PC-3 (cell line): ENCODE measurements at regions not wholly inside any gene's neighbourhood (a gene's known extent, or its start where the extent isn't known, plus 50 kb on each side); places are given as distances from the start of the nearest gene placed in this dataset.

ENCODE experiments used
- ATAC-seq: fragments of 200-7000 bp; cut with Tn5 transposase; 2 replicates; pipeline ENCODE4 v1.9.1; 2020; ENCODE audit warnings: mild to moderate bottlenecking, moderate library complexity
- BruUV-seq: library from RNA; stranded (reverse); fragments of 400-500 nt; replicated peaks from 2 replicates; lab custom pipeline; 2021; lab: Mats Ljungman, UMichigan
- CTCF ChIA-PET: fragments of 300-600 bp; sonication (Branson Sonifier 250); formaldehyde crosslinking; loops from one replicate; lab custom pipeline; 2022; ENCODE audit warnings: antibody characterized with exemption; lab: Charles Lee
- POLR2A ChIA-PET: fragments of 300-600 bp; sonication (Branson Sonifier 250); formaldehyde crosslinking; loops from one replicate; lab custom pipeline; 2022; ENCODE audit warnings: antibody characterized with exemption; ENCODE audit not compliant: unreplicated experiment; lab: Charles Lee
- DNase-seq: peaks from one replicate; pipeline ENCODE4 v3.0.0-alpha.2; 2015
- H2AFZ ChIP-seq: fragments of 300-600 bp; sonication (generic); 2 replicates; pipeline ENCODE4 v1.6.0; 2016; ENCODE audit warnings: antibody characterized with exemption, low read length
- H3F3A ChIP-seq: fragments of 300-600 bp; sonication (generic); one replicate; pipeline ENCODE4 v1.6.0; 2017; ENCODE audit warnings: antibody characterized with exemption, low read length, control low read depth, mild to moderate bottlenecking; ENCODE audit not compliant: unreplicated experiment
- H3K27ac ChIP-seq: fragments of 300-600 bp; sonication (generic); 2 replicates; pipeline ENCODE4 v1.5.1; 2016; ENCODE audit warnings: mild to moderate bottlenecking, low read length
- H3K27me3 ChIP-seq: fragments of 300-600 bp; sonication (generic); 2 replicates; pipeline ENCODE4 v1.6.1; 2016; ENCODE audit warnings: low read length, mixed read lengths
- H3K36me3 ChIP-seq: fragments of 300-600 bp; sonication (generic); 2 replicates; pipeline ENCODE4 v1.6.1; 2016; ENCODE audit warnings: low read depth, mixed run types, low read length, mixed read lengths
- H3K4me1 ChIP-seq: fragments of 300-600 bp; sonication (generic); 2 replicates; pipeline ENCODE4 v1.5.1; 2016; ENCODE audit warnings: low read length; ENCODE audit not compliant: insufficient read depth
- H3K4me2 ChIP-seq: fragments of 300-600 bp; sonication (generic); 2 replicates; pipeline ENCODE4 v1.6.0; 2016; ENCODE audit warnings: low read length
- H3K4me3 ChIP-seq: fragments of 300-600 bp; sonication (generic); 2 replicates; pipeline ENCODE4 v1.5.1; 2016; ENCODE audit warnings: mild to moderate bottlenecking, low read length, mixed read lengths
- H3K79me2 ChIP-seq: fragments of 300-600 bp; sonication (generic); 2 replicates; pipeline ENCODE4 v1.6.1; 2017; ENCODE audit warnings: low read length, mixed read lengths
- H3K9ac ChIP-seq: fragments of 300-600 bp; sonication (generic); 2 replicates; pipeline ENCODE4 v1.6.0; 2016; ENCODE audit warnings: mild to moderate bottlenecking, low read length
- H3K9me2 ChIP-seq: fragments of 300-600 bp; sonication (generic); replicated peaks from 2 replicates; pipeline ENCODE4 v1.6.1; 2016; ENCODE audit warnings: mixed run types, low read length, mixed read lengths
- H3K9me3 ChIP-seq: fragments of 300-600 bp; sonication (generic); 2 replicates; pipeline ENCODE4 v1.6.1; 2016; ENCODE audit warnings: low read length, mixed read lengths
- H4K20me1 ChIP-seq: fragments of 300-600 bp; sonication (generic); 2 replicates; pipeline ENCODE4 v1.6.1; 2016; ENCODE audit warnings: low read length, mixed read lengths
- EZH2 ChIP-seq: fragments of 300-600 bp; sonication (generic); IDR thresholded peaks from one replicate; pipeline ENCODE4 v1.6.1; 2017; ENCODE audit warnings: antibody characterized with exemption, mild to moderate bottlenecking, low read length; ENCODE audit not compliant: unreplicated experiment
- EZH2phosphoT487 ChIP-seq: fragments of 300-600 bp; sonication (generic); IDR thresholded peaks from 2 replicates; pipeline ENCODE4 v1.6.1; 2018; ENCODE audit warnings: mild to moderate bottlenecking, antibody characterized with exemption, low read length, borderline replicate concordance
- intact Hi-C: fragments of 100-400 bp; cut with micrococcal nuclease; formaldehyde crosslinking; loops from 2 replicates; pipeline ENCODE4 v1.9.0; 2023
- TF ChIP-seq, protein P1 (sequence below): fragments of 300-600 bp; sonication (generic); conservative IDR thresholded peaks from 2 replicates; pipeline ENCODE4 v1.5.1; 2017; ENCODE audit warnings: antibody characterized with exemption, low read depth, mild to moderate bottlenecking, low read length

DNA sequence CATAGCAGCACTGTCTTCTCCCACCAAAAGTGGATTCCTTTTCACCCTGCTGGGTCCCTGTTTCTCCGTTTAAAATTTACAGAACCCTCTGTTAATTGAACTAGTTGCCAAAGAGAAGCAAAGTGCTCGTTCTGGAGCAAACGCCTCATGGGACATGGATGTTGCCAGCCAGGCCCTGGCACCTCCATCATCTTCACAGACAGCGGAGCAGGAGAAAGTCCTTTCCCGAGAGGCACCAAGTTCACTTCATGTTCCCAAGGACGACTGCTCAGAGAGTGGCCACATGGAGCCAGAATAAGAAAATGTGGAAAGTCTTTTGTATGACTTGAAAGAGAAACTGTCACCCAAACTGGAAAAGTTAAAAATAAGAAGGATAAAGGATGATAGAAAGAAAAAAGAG, 151.5 kb downstream of the SOX1 start:
- Histone ChIP-seq H3K9me2 (no peaks in the 10 kb centered on the region), H4K20me1 (no peaks in the 10 kb centered on the region), H3K36me3 (no peaks in the 10 kb centered on the region), H3K9me3 (no peaks in the 10 kb centered on the region), H3K27me3 (peaks cover 37% of the 10 kb centered on the region), H3K27ac (no peak overlapping the region), H3K4me2 (no peak overlapping the region), H3K4me1 (no peaks in the 10 kb centered on the region), H3K4me3 (no peak overlapping the region), H3K9ac (no peak overlapping the region), H2AFZ (no peak overlapping the region), H3F3A (no peaks in the 10 kb centered on the region), H3K79me2 (no peaks in the 10 kb centered on the region)
- ChIA-PET POLR2A (no interaction called here), CTCF (no interaction called here)
- DNase-seq (no peak), ATAC-seq (no peak)
- intact Hi-C loops: no loop called here
- no peak for TF ChIP-seq EZH2
- TF ChIP-seq EZH2phosphoT487: no peak
- TF ChIP-seq, protein P1, sequence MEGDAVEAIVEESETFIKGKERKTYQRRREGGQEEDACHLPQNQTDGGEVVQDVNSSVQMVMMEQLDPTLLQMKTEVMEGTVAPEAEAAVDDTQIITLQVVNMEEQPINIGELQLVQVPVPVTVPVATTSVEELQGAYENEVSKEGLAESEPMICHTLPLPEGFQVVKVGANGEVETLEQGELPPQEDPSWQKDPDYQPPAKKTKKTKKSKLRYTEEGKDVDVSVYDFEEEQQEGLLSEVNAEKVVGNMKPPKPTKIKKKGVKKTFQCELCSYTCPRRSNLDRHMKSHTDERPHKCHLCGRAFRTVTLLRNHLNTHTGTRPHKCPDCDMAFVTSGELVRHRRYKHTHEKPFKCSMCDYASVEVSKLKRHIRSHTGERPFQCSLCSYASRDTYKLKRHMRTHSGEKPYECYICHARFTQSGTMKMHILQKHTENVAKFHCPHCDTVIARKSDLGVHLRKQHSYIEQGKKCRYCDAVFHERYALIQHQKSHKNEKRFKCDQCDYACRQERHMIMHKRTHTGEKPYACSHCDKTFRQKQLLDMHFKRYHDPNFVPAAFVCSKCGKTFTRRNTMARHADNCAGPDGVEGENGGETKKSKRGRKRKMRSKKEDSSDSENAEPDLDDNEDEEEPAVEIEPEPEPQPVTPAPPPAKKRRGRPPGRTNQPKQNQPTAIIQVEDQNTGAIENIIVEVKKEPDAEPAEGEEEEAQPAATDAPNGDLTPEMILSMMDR: no peak
- no TSS peak for BruUV-seq

DNA sequence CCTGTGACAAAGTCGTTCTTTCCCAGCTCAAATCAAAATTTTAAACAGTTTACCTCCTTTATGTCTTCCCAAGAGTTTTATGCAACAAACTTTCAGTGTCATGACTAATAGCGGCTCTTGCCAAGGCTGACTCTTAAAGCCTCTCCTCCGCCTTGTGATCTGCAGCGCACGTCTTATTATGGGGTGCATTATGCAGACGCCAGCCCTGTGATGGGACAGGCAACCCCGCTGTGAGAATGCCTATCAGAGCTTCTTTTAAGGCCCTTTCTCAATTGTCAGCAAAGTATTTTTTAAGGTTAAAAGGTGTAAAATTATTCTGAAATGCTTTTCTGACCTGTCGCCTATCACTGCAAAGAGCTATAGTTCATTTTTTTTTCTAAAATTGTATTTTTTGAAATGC, 152.8 kb downstream of the SOX1 start:
- no peaks in the 10 kb centered on the region for H3K36me3 ChIP-seq
- TF ChIP-seq EZH2: no peak
- TF ChIP-seq, protein P1: no peak
- TF ChIP-seq EZH2phosphoT487: no peak
- H3K4me3 ChIP-seq: no peak overlapping the region
- no peaks in the 10 kb centered on the region for H3K9me3 ChIP-seq
- H3K9me2 ChIP-seq: no peaks in the 10 kb centered on the region
- H4K20me1 ChIP-seq: no peaks in the 10 kb centered on the region
- no peak overlapping the region for H3K9ac ChIP-seq
- no peak overlapping the region for H3K27ac ChIP-seq
- DNase-seq: no peak
- H3K4me1 ChIP-seq: no peaks in the 10 kb centered on the region
- ChIA-PET CTCF (no interaction called here), POLR2A (no interaction called here)
- no peaks in the 10 kb centered on the region for H3F3A ChIP-seq
- intact Hi-C loops: no loop called here
- no peak for ATAC-seq
- no peaks in the 10 kb centered on the region for H3K79me2 ChIP-seq
- no peak overlapping the region for H3K4me2 ChIP-seq
- no peak overlapping the region for H2AFZ ChIP-seq
- no TSS peak for BruUV-seq
- peaks cover 37% of the 10 kb centered on the region for H3K27me3 ChIP-seq

DNA sequence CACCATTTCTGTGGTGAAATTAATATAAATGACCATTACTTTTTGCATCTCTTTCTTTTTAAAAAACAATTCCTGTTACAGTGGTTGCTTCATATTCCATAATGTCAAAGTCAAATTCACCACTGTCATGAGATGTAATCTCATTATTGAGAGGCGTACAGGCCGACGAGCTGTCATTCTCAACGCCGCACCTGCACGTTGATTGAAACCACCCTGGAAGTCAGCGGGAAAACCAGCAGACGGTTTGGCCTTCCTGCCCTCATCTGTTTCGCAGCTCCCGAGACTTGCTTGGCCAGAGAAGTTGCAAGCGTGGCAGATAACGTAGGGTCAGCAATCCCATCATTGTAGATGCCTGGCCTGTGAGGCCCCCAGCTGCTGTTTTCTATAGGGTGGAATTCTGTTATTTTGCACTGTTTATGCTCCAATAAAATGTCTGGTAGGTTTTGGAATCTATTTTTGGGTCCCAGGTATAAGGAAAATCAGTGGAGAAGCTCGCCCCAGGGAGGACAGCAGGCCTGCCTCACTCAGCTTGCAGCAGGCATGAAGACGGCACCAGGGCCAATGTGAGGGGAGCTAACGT, 153.4 kb downstream of the SOX1 start:
- BruUV-seq: no TSS peak

More for the DNA sequence above, 153.4 kb downstream of the SOX1 start:
- no peaks in the 10 kb centered on the region for H3K79me2 ChIP-seq
- no peaks in the 10 kb centered on the region for H3K4me1 ChIP-seq
- no peak for DNase-seq
- H3F3A ChIP-seq: no peaks in the 10 kb centered on the region
- peaks cover 37% of the 10 kb centered on the region for H3K27me3 ChIP-seq
- H3K9me3 ChIP-seq: no peaks in the 10 kb centered on the region
- ChIA-PET CTCF (no interaction called here), POLR2A (no interaction called here)
- ATAC-seq: no peak
- no peaks in the 10 kb centered on the region for H3K9me2 ChIP-seq
- H2AFZ ChIP-seq: no peak overlapping the region
- TF ChIP-seq EZH2 (no peak), EZH2phosphoT487 (no peak)
- TF ChIP-seq, protein P1: no peak
- H3K9ac ChIP-seq: no peak overlapping the region
- H3K36me3 ChIP-seq: no peaks in the 10 kb centered on the region
- intact Hi-C loops: no loop called here
- no peak overlapping the region for H3K27ac ChIP-seq
- H3K4me3 ChIP-seq: no peak overlapping the region
- no peaks in the 10 kb centered on the region for H4K20me1 ChIP-seq
- H3K4me2 ChIP-seq: no peak overlapping the region
